ENCODE measurements at regions not wholly inside any gene's neighbourhood (a gene's known extent, or its start where the extent isn't known, plus 50 kb on each side); places are given as distances from the start of the nearest gene placed in this dataset.

GRCh38 chr12:90290980-90291975 lies 582.6 kb upstream of the ATP2B1 start:
- intact Hi-C loops (cut with DNase I), result no loop called here
- H3K27me3 ChIP-seq, result no peaks in the 10 kb centered on the region
- no peak overlapping the region for H3K4me3 ChIP-seq (replicated peaks in 1 of 3)
- peaks cover 0 to 8% of the 10 kb centered on the region in 2 donors for H3K4me1 ChIP-seq
- peak in 1 of 2 donors; percentile 39 for DNase-seq
- no peaks in the 10 kb centered on the region for H3K36me3 ChIP-seq
- no peaks in the 10 kb centered on the region for H3K9me3 ChIP-seq
- 88 to 90% methylated on average over 4 of the region's 4 CpGs for WGBS, 2 donors
- TF ChIP-seq CTCF (IDR thresholded peaks at IDR 0.05) (no peak), POLR2A (IDR thresholded peaks at IDR 0.05) (no peak)
- H3K27ac ChIP-seq, result no peak overlapping the region

- intact Hi-C loops (cut with DNase I), result no loop called here
- Histone ChIP-seq H3K27ac (no peak overlapping the region), H3K4me3 (replicated peaks in 1 of 3) (no peak overlapping the region), H3K4me1 (peaks cover 0 to 8% of the 10 kb centered on the region in 2 donors), H3K27me3 (no peaks in the 10 kb centered on the region), H3K9me3 (no peaks in the 10 kb centered on the region), H3K36me3 (no peaks in the 10 kb centered on the region)
- DNase-seq, result no peak
- WGBS, 2 donors, result 94 to 96% methylated on average over 2 of the region's 2 CpGs
- TF ChIP-seq POLR2A (IDR thresholded peaks at IDR 0.05) (no peak), CTCF (IDR thresholded peaks at IDR 0.05) (no peak)
Measured at GRCh38 chr12:90287585-90287984, 578.9 kb upstream of the ATP2B1 start.

GRCh38 chr12:90281154-90281868 lies 572.7 kb upstream of the ATP2B1 start:
- WGBS, 2 donors, result 65 to 73% methylated on average over 1 of the region's 1 CpG
- no peaks in the 10 kb centered on the region for H3K4me1 ChIP-seq
- H3K27ac ChIP-seq, result no peak overlapping the region
- TF ChIP-seq CTCF (IDR thresholded peaks at IDR 0.05) (no peak), POLR2A (IDR thresholded peaks at IDR 0.05) (no peak)
- no peaks in the 10 kb centered on the region for H3K36me3 ChIP-seq
- no peak overlapping the region for H3K4me3 ChIP-seq (replicated peaks in 1 of 3)
- intact Hi-C loops (cut with DNase I), result no loop called here
- H3K9me3 ChIP-seq, result no peaks in the 10 kb centered on the region
- no peak for DNase-seq
- H3K27me3 ChIP-seq, result no peaks in the 10 kb centered on the region

- DNase-seq, result no peak
- no peaks in the 10 kb centered on the region for H3K4me1 ChIP-seq
- TF ChIP-seq CTCF (IDR thresholded peaks at IDR 0.05) (no peak), POLR2A (IDR thresholded peaks at IDR 0.05) (no peak)
- no peaks in the 10 kb centered on the region for H3K27me3 ChIP-seq
- H3K9me3 ChIP-seq, result no peaks in the 10 kb centered on the region
- intact Hi-C loops (cut with DNase I), result no loop called here
- no peaks in the 10 kb centered on the region for H3K36me3 ChIP-seq
- H3K27ac ChIP-seq, result no peak overlapping the region
- H3K4me3 ChIP-seq (replicated peaks in 1 of 3), result no peak overlapping the region
- WGBS, 2 donors, result 61 to 78% methylated on average over 1 of the region's 1 CpG
Measured at GRCh38 chr12:90280564-90281058, 572.0 kb upstream of the ATP2B1 start.

Measured in thyroid gland (tissue), 4 donors.